HCT116 (cell line): ENCODE measurements at regions not wholly inside any gene's neighbourhood (a gene's known extent, or its start where the extent isn't known, plus 50 kb on each side); places are given as distances from the start of the nearest gene placed in this dataset.

Source experiments
- ATAC-seq: fragments of 200-7000 bp; cut with Tn5 transposase; 2 replicates; pipeline ENCODE4 v1.9.1; 2020; ENCODE audit warnings: mild to moderate bottlenecking, moderate library complexity
- BruUV-seq: library from RNA; stranded (reverse); fragments of 400-500 nt; replicated peaks from 2 replicates; lab custom pipeline; 2021; lab: Mats Ljungman, UMichigan
- CTCF ChIA-PET: fragments of 300-600 bp; sonication (Branson Sonifier 250); formaldehyde crosslinking; loops from one replicate; lab custom pipeline; 2021; ENCODE audit warnings: antibody characterized with exemption; lab: Charles Lee
- POLR2A ChIA-PET: fragments of 300-600, 350-600 bp; sonication (Branson Sonifier 250); formaldehyde crosslinking; loops from one replicate; lab custom pipeline; 2021; ENCODE audit warnings: antibody characterized with exemption; lab: Charles Lee
- RAD21 ChIA-PET, 2 experiments: fragments of 300-600 bp; sonication (Branson Sonifier 250); formaldehyde crosslinking; loops; one replicate each; lab custom pipeline; 2023; ENCODE audit warnings: low total read pairs in 2 of 2; ENCODE audit not compliant: uncharacterized antibody in 2 of 2, unreplicated experiment in 2 of 2, low non-redundant PET in 1 of 2; lab: Charles Lee
- DNase-seq: peaks from one replicate; pipeline ENCODE4 v3.0.0-alpha.2; 2010; ENCODE audit warnings: low read depth, low spot score
- H2AFZ ChIP-seq: fragments of 200-600 bp; shearing (Covaris generic), sonication (generic); 2 replicates; pipeline ENCODE4 v1.6.1; 2017; ENCODE audit warnings: low read depth, mixed run types, mixed read lengths, antibody characterized with exemption, low read length; ENCODE audit not compliant: poor library complexity, severe bottlenecking
- H3K27ac ChIP-seq: 2 replicates; pipeline ENCODE4 v1.5.1; 2012; ENCODE audit warnings: low read depth, low read length
- H3K27me3 ChIP-seq: fragments of 200-600 bp; sonication (generic); 2 replicates; pipeline ENCODE4 v1.6.1; 2016; ENCODE audit warnings: mixed run types, low read length, mixed read lengths; ENCODE audit not compliant: insufficient read depth
- H3K36me3 ChIP-seq, 2 experiments: fragments of 200-500 bp in 1 of 2; fragments of 200-600 bp in 1 of 2; sonication (Bioruptor generic) in 1 of 2; sonication (generic) in 1 of 2; 2 replicates each; pipeline versions ENCODE4 v1.5.1 to v1.6.1; 2014 to 2016; ENCODE audit warnings: low read length in 2 of 2, inconsistent platforms in 1 of 2, mixed read lengths in 1 of 2, mixed run types in 1 of 2; ENCODE audit not compliant: insufficient read depth in 2 of 2, control insufficient read depth in 1 of 2
- H3K4me1 ChIP-seq, 2 experiments: fragments of 200-600 bp in 1 of 2; sonication (generic) in 1 of 2; 2 replicates each; pipeline versions ENCODE4 v1.5.1 to v1.6.1; 2012 to 2017; ENCODE audit warnings: low read length in 2 of 2, inconsistent platforms in 1 of 2, mild to moderate bottlenecking in 1 of 2, mixed read lengths in 1 of 2, mixed run types in 1 of 2, moderate library complexity in 1 of 2; ENCODE audit not compliant: insufficient read depth in 2 of 2, control insufficient read depth in 1 of 2
- H3K4me2 ChIP-seq: fragments of 200-600 bp; sonication (generic); 2 replicates; pipeline ENCODE4 v1.6.1; 2017; ENCODE audit warnings: mixed run types, low read length, mixed read lengths
- H3K4me3 ChIP-seq, 2 experiments: fragments of 200-600 bp in 1 of 2; sonication (generic) in 1 of 2; replicated peaks in 1 of 2; 2 replicates each; pipeline ENCODE4 v1.5.1; 2011 to 2016; ENCODE audit warnings: low read length in 2 of 2, control low read depth in 1 of 2, low read depth in 1 of 2, mild to moderate bottlenecking in 1 of 2, mixed read lengths in 1 of 2, mixed run types in 1 of 2
- H3K79me2 ChIP-seq: fragments of 200-600 bp; sonication (generic); 2 replicates; pipeline ENCODE4 v1.6.1; 2017; ENCODE audit warnings: mild to moderate bottlenecking, mixed run types, low read length, moderate library complexity, mixed read lengths; ENCODE audit not compliant: insufficient read depth
- H3K9ac ChIP-seq: fragments of 200-600 bp; sonication (generic); 2 replicates; pipeline ENCODE4 v1.6.1; 2016; ENCODE audit warnings: low read length, mixed read lengths
- H3K9me2 ChIP-seq: fragments of 200-600 bp; sonication (generic), shearing (Covaris generic); 2 replicates; pipeline ENCODE4 v1.6.1; 2017; ENCODE audit warnings: mixed run types, mild to moderate bottlenecking, moderate library complexity; ENCODE audit not compliant: insufficient read depth
- H3K9me3 ChIP-seq, 2 experiments: fragments of 200-500 bp in 1 of 2; fragments of 200-600 bp in 1 of 2; sonication (Bioruptor generic) in 1 of 2; sonication (generic) in 1 of 2; 2 replicates each; pipeline ENCODE4 v1.6.1; 2014 to 2017; ENCODE audit warnings: low read length in 2 of 2, mixed read lengths in 2 of 2, inconsistent platforms in 1 of 2, low read depth in 1 of 2, mild to moderate bottlenecking in 1 of 2, mixed run types in 1 of 2, moderate library complexity in 1 of 2; ENCODE audit not compliant: control insufficient read depth in 1 of 2, insufficient read depth in 1 of 2
- H4K20me1 ChIP-seq: fragments of 200-600 bp; sonication (generic), shearing (Covaris generic); 2 replicates; pipeline ENCODE4 v1.6.1; 2017; ENCODE audit warnings: mixed run types, mild to moderate bottlenecking, moderate library complexity; ENCODE audit not compliant: insufficient read depth
- CBX3 ChIP-seq: IDR thresholded peaks from 2 replicates; pipeline ENCODE4 v1.6.1; 2012; ENCODE audit warnings: low read depth
- EGR1 ChIP-seq: IDR thresholded peaks from 2 replicates; pipeline ENCODE4 v1.6.1; 2012; ENCODE audit warnings: low read depth
- ELF1 ChIP-seq: IDR thresholded peaks from 2 replicates; pipeline ENCODE4 v1.6.1; 2012; ENCODE audit warnings: low read depth, borderline replicate concordance
- EZH2 ChIP-seq: fragments of 200-600 bp; sonication (generic); IDR thresholded peaks from 2 replicates; pipeline ENCODE4 v1.6.1; 2017; ENCODE audit warnings: antibody characterized with exemption, mixed run types
- EZH2phosphoT487 ChIP-seq: fragments of 200-600 bp; IDR thresholded peaks from 2 replicates; pipeline ENCODE4 v1.6.1; 2018; ENCODE audit warnings: antibody characterized with exemption, borderline replicate concordance
- MAX ChIP-seq: IDR thresholded peaks from 2 replicates; pipeline ENCODE4 v1.6.1; 2012
- SIN3A ChIP-seq: IDR thresholded peaks from 2 replicates; pipeline ENCODE4 v1.6.1; 2012; ENCODE audit warnings: low read depth
- SP1 ChIP-seq: IDR thresholded peaks from 2 replicates; pipeline ENCODE4 v1.6.1; 2012; ENCODE audit warnings: low read depth
- SRF ChIP-seq: IDR thresholded peaks from 2 replicates; pipeline ENCODE4 v1.6.1; 2012; ENCODE audit warnings: low read depth
- TCF7L2 ChIP-seq: IDR thresholded peaks from 2 replicates; pipeline ENCODE4 v1.7.0; 2011; ENCODE audit warnings: borderline replicate concordance, inconsistent platforms; ENCODE audit not compliant: insufficient read depth, insufficient read length; ENCODE audit errors: extremely low read depth
- ZBTB33 ChIP-seq: IDR thresholded peaks from 2 replicates; pipeline ENCODE4 v1.6.1; 2011; ENCODE audit warnings: mild to moderate bottlenecking, low read length, moderate library complexity; ENCODE audit not compliant: insufficient replicate concordance; ENCODE audit errors: extremely low read depth
- ZFX ChIP-seq: fragments of 450-650 bp; IDR thresholded peaks from 2 replicates; pipeline ENCODE4 v1.6.1; 2017
- ZNF274 ChIP-seq: fragments of 200-500 bp; sonication (Bioruptor generic); IDR thresholded peaks from 2 replicates; pipeline ENCODE4 v1.6.1; 2014; ENCODE audit warnings: mild to moderate bottlenecking, low read depth, low read length, inconsistent platforms
- intact Hi-C: fragments of 100-400 bp; cut with micrococcal nuclease; formaldehyde crosslinking; loops from 2 replicates; pipeline ENCODE4 v1.10.0; 2022

- RAD21 ChIA-PET: no interaction called here
- Histone ChIP-seq H2AFZ (no peak overlapping the region), H3K27ac (no peak overlapping the region), H3K27me3 (no peaks in the 10 kb centered on the region), H3K36me3 (no peaks in the 10 kb centered on the region), H3K4me2 (no peak overlapping the region), H3K9me2 (no peaks in the 10 kb centered on the region), H3K79me2 (no peaks in the 10 kb centered on the region), H3K4me1 (no peaks in the 10 kb centered on the region), H4K20me1 (no peaks in the 10 kb centered on the region), H3K9me3 (peaks cover 10 to 19% of the 10 kb centered on the region in 2 experiments; a peak in 3 of 4 replicates), H3K4me3 (no peak overlapping the region), H3K9ac (no peak overlapping the region)
- CTCF ChIA-PET: no interaction called here
- intact Hi-C loops: no loop called here
- DNase-seq (no peak), ATAC-seq (no peak)
- no peak for TF ChIP-seq EZH2
- TF ChIP-seq SIN3A: no peak
- no peak for TF ChIP-seq ZNF274
- no peak for TF ChIP-seq EGR1
- TF ChIP-seq MAX: no peak
- no peak for TF ChIP-seq SRF
- no peak for TF ChIP-seq TCF7L2
- no peak for TF ChIP-seq ZFX
- no peak for TF ChIP-seq EZH2phosphoT487
- TF ChIP-seq SP1: no peak
- no TSS peak for BruUV-seq
- POLR2A ChIA-PET: no interaction called here
Measured at GRCh38 chr19:28563964-28564921, 648.7 kb downstream of the UQCRFS1 start.

GRCh38 chr19:28560786-28561185 is 652.2 kb downstream of the UQCRFS1 start:
- DNase-seq: no peak
- Histone ChIP-seq H3K27ac (no peak overlapping the region), H3K4me2 (no peak overlapping the region), H2AFZ (no peak overlapping the region), H3K4me1 (no peaks in the 10 kb centered on the region), H3K27me3 (no peaks in the 10 kb centered on the region), H3K9me3 (peaks cover 6 to 28% of the 10 kb centered on the region in 2 experiments; a peak in 3 of 4 replicates), H3K9me2 (no peaks in the 10 kb centered on the region), H3K9ac (no peak overlapping the region), H4K20me1 (no peaks in the 10 kb centered on the region), H3K36me3 (no peaks in the 10 kb centered on the region), H3K79me2 (no peaks in the 10 kb centered on the region), H3K4me3 (no peak overlapping the region)
- RAD21 ChIA-PET: no interaction called here
- TF ChIP-seq ZFX: no peak
- no peak for TF ChIP-seq CBX3
- no peak for TF ChIP-seq ELF1
- TF ChIP-seq ZBTB33: no peak
- TF ChIP-seq EZH2phosphoT487: no peak
- no peak for TF ChIP-seq ZNF274
- no peak for ATAC-seq
- no TSS peak for BruUV-seq
- POLR2A ChIA-PET: no interaction called here
- intact Hi-C loops: no loop called here
- CTCF ChIA-PET: no interaction called here
